H1 (cell line): ENCODE measurements at regions not wholly inside any gene's neighbourhood (a gene's known extent, or its start where the extent isn't known, plus 50 kb on each side); places are given as distances from the start of the nearest gene placed in this dataset.

Experiments
- CHD7 ChIP-seq: fragments of 300-600 bp; sonication (generic); IDR thresholded peaks from 2 replicates; pipeline ENCODE4 v1.7.1; 2012; ENCODE audit warnings: low read length, moderate library complexity, mild to moderate bottlenecking, inconsistent platforms; ENCODE audit not compliant: insufficient replicate concordance
- MAFK ChIP-seq: IDR thresholded peaks from 2 replicates; pipeline ENCODE4 v1.6.1; 2012; ENCODE audit warnings: low read depth, mild to moderate bottlenecking, improper control_type of control experiment, low read length
- MAX ChIP-seq: IDR thresholded peaks from 2 replicates; pipeline ENCODE4 v1.6.1; 2012; ENCODE audit warnings: inconsistent platforms
- SP4 ChIP-seq: IDR thresholded peaks from 2 replicates; pipeline ENCODE4 v1.6.1; 2012; ENCODE audit warnings: low read length, inconsistent platforms

GRCh38 chr6:85394853-85395538 is 54.9 kb upstream of the NT5E start (continued):
- no peak for TF ChIP-seq CHD7
- no peak for TF ChIP-seq MAX
- TF ChIP-seq MAFK = no peak
- no peak for TF ChIP-seq SP4
